Activated naive CD8-positive, alpha-beta T cell treated with anti-CD3 and anti-CD28 coated beads, Interleukin-2, amount 50 U/mL, for 16 hours (primary cell): ENCODE measurements at regions not wholly inside any gene's neighbourhood (a gene's known extent, or its start where the extent isn't known, plus 50 kb on each side); places are given as distances from the start of the nearest gene placed in this dataset.
"Not testable (repeated sequence)": the region's sequence is repeated elsewhere in the genome, so short reads cannot be mapped to it uniquely, and the experiment has no call there.

Experiments used
- DNase-seq: peaks from one replicate; pipeline ENCODE4 v3.0.0-alpha.2; 2020; ENCODE audit warnings: low read depth, low spot score

- no peak for DNase-seq
Measured at GRCh38 chr20:28562510-28562898, 2695.0 kb upstream of the DEFB115 start.

GRCh38 chr20:28562899-28563521 lies 2694.5 kb upstream of the DEFB115 start:
- not testable (repeated sequence) for DNase-seq

GRCh38 chr20:28564024-28564423 lies 2693.4 kb upstream of the DEFB115 start:
- DNase-seq: not testable (repeated sequence)

- not testable (repeated sequence) for DNase-seq
Measured at GRCh38 chr20:28564688-28565463, 2692.6 kb upstream of the DEFB115 start.

GRCh38 chr20:28575991-28576390 lies 2681.5 kb upstream of the DEFB115 start:
- DNase-seq: not testable (repeated sequence)

GRCh38 chr20:28591680-28592079 lies 2665.8 kb upstream of the DEFB115 start:
- not testable (repeated sequence) for DNase-seq

GRCh38 chr20:28593383-28593782 lies 2664.1 kb upstream of the DEFB115 start:
- not testable (repeated sequence) for DNase-seq

GRCh38 chr20:28594476-28594875 lies 2663.0 kb upstream of the DEFB115 start:
- not testable (repeated sequence) for DNase-seq

GRCh38 chr20:28602006-28602402 lies 2655.5 kb upstream of the DEFB115 start:
- DNase-seq: not testable (repeated sequence)

GRCh38 chr20:28602403-28603217 lies 2654.9 kb upstream of the DEFB115 start:
- DNase-seq: peak; percentile 30

- DNase-seq: not testable (repeated sequence)
Measured at GRCh38 chr20:28603218-28603577, 2654.3 kb upstream of the DEFB115 start.

GRCh38 chr20:28616354-28616753 lies 2641.1 kb upstream of the DEFB115 start:
- DNase-seq: no peak

- not testable (repeated sequence) for DNase-seq
Measured at GRCh38 chr20:28619956-28620651, 2637.4 kb upstream of the DEFB115 start.

GRCh38 chr20:28625112-28625511 lies 2632.4 kb upstream of the DEFB115 start:
- not testable (repeated sequence) for DNase-seq

- DNase-seq: not testable (repeated sequence)
Measured at GRCh38 chr20:28640831-28641230, 2616.6 kb upstream of the DEFB115 start.
